ENCODE measurements at regions not wholly inside any gene's neighbourhood (a gene's known extent, or its start where the extent isn't known, plus 50 kb on each side); places are given as distances from the start of the nearest gene placed in this dataset.

DNA sequence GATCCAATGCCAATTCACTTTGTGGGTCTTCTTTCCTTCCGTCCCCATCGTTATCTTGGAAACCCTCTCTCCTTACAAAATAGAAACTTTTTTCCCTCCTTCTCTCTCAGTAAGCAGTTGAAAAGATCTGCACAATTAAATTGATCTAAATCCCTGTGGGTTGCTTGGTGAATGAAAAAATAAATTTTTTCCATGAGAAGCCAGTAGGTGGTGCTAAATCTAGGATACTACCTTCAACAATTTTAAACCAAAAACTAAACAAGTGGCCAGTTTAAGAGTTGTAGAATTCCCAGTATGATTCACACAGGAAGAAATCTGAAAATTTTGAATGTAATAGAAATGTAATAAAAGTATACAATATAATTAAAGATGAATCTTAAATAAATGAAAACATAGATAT is 990.3 kb upstream of the ZNF722 start:
- no peak for DNase-seq

GRCh38 chr7:63009771-63010170 is 988.9 kb upstream of the ZNF722 start:
- DNase-seq = no peak

GRCh38 chr7:63012633-63013183 is 985.9 kb upstream of the ZNF722 start:
- DNase-seq = no peak

GRCh38 chr7:63014792-63015191 is 983.9 kb upstream of the ZNF722 start:
- DNase-seq = no peak

GRCh38 chr7:63023182-63023787 is 975.4 kb upstream of the ZNF722 start:
- DNase-seq = no peak

- DNase-seq = no peak
These were observed 974.2 kb upstream of the ZNF722 start for GRCh38 chr7:63024446-63024845.

DNA sequence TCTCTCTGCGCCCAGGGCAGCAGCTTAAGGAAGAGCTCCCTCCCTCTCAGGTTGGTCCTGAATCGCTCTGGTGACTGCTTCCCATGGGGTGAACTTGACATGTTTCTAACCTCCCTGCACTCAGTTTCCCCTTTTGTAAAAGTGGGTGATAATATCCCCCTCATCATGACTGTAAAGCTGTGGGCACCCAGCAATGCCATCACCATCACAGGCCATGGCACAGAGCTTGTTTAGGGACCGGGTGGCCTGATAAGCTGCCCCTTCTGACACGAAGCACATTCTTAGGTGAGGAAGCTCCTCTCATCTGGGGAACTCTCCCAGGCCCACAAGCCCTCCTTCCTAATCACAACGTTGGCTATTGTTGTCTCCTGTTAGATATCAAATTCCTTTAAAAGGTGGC is 972.8 kb upstream of the ZNF722 start:
- DNase-seq = no peak

DNA sequence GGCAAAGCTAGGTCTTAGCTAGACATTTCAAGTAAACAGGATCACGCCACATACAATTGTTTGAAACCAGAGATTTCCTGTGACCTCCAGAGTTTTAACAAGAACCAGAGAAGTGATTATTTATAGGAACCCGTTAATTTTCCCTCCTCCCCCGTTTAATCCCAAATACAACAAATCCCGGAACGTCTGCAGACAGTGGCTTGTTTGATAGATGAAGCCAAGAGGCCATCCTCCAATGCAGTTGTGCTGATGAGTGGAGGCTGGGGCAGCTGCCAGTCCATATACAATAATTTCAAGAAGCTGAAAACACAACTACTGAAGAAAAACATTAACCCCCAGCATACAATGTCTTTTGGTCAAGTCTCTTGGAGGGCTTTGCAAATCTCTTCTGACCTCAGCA is 971.6 kb upstream of the ZNF722 start:
- no peak for DNase-seq

GRCh38 chr7:63028376-63029206 is 970.1 kb upstream of the ZNF722 start:
- no peak for DNase-seq

DNA sequence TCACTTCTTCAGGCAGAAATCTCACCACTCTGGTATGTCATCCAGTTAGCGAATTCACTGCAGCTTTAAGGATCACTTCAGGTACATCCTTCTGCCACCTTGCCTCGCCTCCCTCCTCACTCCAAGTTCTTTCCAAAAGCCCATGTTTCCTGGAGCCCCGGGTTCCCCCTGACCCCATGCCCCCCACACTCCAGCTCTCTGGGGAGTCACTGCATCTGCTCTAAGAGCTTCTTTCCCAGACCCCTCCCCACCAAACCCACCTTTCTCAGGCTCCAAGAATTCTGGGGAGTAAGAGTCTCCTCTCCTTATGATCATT is 969.5 kb upstream of the ZNF722 start:
- DNase-seq = no peak

GRCh38 chr7:63030061-63030460 is 968.6 kb upstream of the ZNF722 start:
- no peak for DNase-seq

DNA sequence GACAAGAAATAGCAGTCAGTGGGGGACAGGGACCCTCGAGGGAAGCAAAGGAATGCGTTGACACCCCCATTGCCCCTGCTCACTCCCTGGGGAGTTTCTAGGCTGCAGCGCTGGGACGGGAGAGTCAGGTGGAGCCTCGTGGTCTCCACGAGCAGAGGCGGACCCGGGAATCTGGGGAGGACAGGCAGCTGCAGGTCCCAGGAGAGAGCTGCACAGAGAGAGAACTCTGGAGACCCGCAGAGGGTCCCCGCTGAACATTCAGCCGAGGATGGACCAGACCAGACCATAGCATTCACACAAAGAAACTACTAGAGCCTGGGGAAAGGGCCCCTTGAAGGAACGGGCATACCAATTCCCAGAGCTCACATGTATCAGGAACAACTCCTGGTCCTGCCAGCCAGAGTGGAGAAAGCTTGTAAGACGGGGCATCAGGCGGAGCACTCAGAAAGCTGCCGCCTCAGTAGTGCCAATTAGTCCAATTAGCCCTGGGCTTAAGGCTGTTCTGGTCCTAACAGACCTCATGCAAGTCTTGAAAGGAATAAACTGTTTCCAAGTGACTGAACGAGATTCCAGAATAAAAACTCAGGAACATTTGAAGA is 966.7 kb upstream of the ZNF722 start:
- DNase-seq = no peak

- DNase-seq = no peak
These were observed 961.4 kb upstream of the ZNF722 start for GRCh38 chr7:63037242-63037641.

GRCh38 chr7:63038987-63039386 is 959.7 kb upstream of the ZNF722 start:
- DNase-seq = no peak

DNA sequence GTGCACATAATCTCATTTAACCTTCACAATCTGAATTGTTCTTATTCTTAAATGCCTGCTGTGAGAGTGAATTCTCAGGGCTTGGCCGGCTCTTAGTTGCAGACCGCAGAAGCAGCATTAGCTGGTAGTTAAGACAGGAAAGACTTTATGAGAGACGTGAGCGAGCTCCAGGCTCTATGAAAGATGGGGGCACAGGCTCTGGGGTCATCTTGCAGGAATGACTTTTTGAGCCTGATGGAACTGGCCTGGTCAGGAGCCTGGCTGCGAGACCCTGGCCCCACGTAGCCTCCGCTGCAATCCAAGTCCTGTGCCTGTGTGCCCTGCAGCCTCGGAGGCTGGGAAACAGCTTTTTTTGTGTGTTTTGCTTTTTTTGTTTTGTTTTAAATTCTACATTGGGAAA is 958.8 kb upstream of the ZNF722 start:
- no peak for DNase-seq

DNA sequence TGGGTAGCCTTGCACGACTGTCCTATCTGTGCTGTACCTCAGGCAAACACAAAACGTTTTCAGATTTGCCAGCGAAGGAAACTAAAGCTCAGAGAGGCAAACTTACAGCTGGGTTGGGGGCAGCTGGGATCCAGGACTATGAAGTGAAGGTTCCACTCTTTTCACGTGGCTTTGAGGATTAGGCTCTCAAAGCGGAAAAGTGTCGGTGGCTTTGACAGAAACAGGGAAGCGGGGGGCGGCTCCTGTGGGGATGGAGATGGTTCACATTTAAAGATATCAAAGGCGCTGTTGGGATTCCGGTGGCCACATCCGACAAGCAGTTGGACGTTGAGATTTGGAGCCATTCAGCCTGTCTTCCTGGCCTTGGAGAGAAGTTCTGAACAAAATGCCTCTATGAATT is 958.3 kb upstream of the ZNF722 start:
- no peak for DNase-seq

DNA sequence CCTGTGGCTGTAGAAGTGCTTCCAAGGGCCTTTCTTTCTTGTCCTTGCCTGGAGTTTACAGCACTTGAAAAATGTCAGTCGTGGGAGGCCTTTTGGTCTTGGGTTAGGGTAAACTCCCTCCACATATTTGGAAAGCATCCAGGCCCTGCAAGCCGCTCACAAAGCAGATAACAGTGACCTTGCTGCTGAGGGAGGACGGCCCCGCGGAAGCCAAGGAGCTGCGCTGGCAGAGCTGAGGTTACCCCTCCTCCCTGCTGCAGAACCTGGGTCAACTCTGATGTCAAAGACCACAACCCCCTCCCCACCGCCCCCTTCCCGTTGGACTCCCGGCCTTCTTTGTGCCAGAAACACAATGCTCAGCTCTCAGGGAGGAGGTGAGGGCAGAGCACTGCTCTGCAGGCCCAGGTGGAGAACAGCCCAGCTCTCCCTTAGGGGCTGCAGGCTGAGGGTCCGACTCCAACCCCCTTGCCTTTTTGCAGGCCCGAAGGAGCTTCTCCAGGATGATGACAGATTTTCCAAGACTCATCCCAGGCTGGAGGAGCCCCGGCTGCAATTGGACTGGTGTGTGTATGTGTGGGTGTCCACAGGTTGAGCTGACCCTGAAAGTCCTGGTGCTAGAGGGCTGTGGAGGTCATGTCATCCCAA is 957.6 kb upstream of the ZNF722 start:
- DNase-seq = no peak

DNA sequence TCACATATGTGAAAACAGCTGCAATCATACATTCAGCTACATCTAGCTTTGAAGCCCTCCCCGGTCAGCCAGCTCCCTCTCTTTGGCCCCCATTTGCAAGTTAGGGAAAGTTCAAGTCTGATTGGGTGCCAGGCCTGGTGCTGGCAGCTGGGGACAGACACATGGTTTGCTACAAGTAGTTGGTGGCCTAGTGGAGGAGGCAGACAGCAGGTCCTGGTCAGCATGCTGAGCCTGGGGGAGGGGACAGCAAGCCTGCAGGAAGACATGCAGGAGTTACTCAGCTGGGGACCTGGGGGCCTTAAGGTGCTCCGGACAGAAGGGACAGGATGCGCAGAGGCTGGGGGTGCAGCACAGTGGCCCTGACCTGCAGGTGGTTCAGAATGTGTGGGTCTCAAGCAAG is 956.9 kb upstream of the ZNF722 start:
- DNase-seq = no peak

DNA sequence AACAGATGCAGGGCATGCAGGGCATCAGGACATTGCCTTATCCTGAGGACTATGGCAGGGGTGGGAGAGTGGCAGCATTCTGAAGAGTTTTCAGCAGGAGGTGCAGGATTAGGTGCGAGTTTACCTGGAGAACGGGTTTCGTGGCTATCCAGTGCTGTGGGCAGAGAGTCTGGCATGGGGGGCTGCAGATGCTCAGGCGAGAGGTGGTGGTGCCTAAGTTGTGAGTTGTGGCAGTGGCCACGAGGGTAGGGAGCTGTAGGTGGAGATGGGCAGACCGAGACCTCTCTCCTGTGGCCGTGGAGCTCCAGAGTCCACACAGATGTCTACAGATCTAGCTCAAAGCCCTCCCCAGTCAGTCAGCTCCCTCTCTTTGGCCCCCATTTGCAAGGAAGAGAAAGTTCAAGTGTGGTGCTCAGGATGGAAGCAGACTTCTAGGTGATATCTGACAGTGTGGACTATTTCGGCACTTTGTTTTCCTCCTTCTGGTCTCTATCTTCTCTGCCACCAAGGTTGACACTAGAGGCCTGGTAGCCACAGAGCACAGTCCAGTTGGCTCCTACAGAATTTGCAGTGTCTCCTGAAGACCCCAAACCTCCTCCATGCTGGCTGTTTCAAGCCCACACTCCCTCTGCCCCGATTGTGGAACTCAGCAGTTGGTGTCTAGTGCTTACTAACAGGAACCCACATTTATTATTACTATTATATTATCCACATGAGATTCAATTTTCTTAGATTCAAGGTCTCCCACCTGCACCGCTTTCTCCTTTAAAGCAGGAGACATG is 955.7 kb upstream of the ZNF722 start:
- DNase-seq = no peak

GRCh38 chr7:63043657-63044543 is 954.7 kb upstream of the ZNF722 start:
- DNase-seq = no peak

- no peak for DNase-seq
These were observed 953.9 kb upstream of the ZNF722 start for GRCh38 chr7:63044721-63045120.

DNA sequence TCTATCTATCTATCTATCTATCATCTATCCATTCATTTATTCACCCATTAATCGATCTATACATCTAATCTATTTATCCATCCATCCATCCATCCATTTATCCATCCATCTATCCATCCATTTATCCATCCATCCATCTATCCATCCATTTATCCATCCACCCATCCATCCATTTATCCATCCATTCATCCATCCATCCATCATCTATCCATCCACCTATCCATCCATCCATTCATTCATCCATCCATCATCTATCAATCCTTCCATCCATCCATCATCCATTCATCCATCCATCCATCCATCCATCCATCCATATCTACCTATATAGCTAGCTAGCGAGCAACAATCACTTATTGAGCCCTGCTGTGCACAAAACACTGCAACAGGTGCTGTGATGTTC is 953.1 kb upstream of the ZNF722 start:
- no peak for DNase-seq

All from DMS153 (cell line).